OCI-LY1 (cell line): ENCODE measurements at regions not wholly inside any gene's neighbourhood (a gene's known extent, or its start where the extent isn't known, plus 50 kb on each side); places are given as distances from the start of the nearest gene placed in this dataset.

ENCODE experiments used
- H2AFZ ChIP-seq: fragments of 200-600 bp; sonication (generic), shearing (Covaris generic); 2 replicates; pipeline ENCODE4 v1.6.0; 2014; ENCODE audit warnings: antibody characterized with exemption, mild to moderate bottlenecking, low read length
- H3F3A ChIP-seq: fragments of 200-600 bp; sonication (generic), shearing (Covaris generic); 2 replicates; pipeline ENCODE4 v1.6.0; 2014; ENCODE audit warnings: mild to moderate bottlenecking, antibody characterized with exemption, low read length, moderate library complexity; ENCODE audit not compliant: insufficient read depth
- H3K27ac ChIP-seq: fragments of 200-600 bp; sonication (generic); 2 replicates; pipeline ENCODE4 v1.5.1; 2014; ENCODE audit warnings: low read length, mixed run types, mild to moderate bottlenecking, low read depth; ENCODE audit not compliant: poor library complexity, severe bottlenecking
- H3K27me3 ChIP-seq: fragments of 200-600 bp; sonication (generic); 2 replicates; pipeline ENCODE4 v1.6.0; 2014; ENCODE audit warnings: antibody characterized with exemption, mild to moderate bottlenecking, low read length, moderate library complexity; ENCODE audit not compliant: insufficient read depth
- H3K36me3 ChIP-seq: fragments of 200-600 bp; sonication (generic); 2 replicates; pipeline ENCODE4 v1.6.1; 2014; ENCODE audit warnings: mild to moderate bottlenecking, antibody characterized with exemption, low read length, moderate library complexity, mixed read lengths; ENCODE audit not compliant: insufficient read depth
- H3K4me1 ChIP-seq: fragments of 200-600 bp; sonication (generic); 2 replicates; pipeline ENCODE4 v1.5.1; 2014; ENCODE audit warnings: mild to moderate bottlenecking, low read length, moderate library complexity; ENCODE audit not compliant: insufficient read depth, severe bottlenecking
- H3K4me2 ChIP-seq: fragments of 200-600 bp; sonication (generic), shearing (Covaris generic); 2 replicates; pipeline ENCODE4 v1.6.1; 2014; ENCODE audit warnings: low read length
- H3K4me3 ChIP-seq: fragments of 200-600 bp; sonication (generic); 2 replicates; pipeline ENCODE4 v1.5.1; 2014; ENCODE audit warnings: low read length, low read depth, mild to moderate bottlenecking, mixed read lengths; ENCODE audit not compliant: poor library complexity, severe bottlenecking
- H3K79me2 ChIP-seq: fragments of 200-600 bp; shearing (Covaris generic); 2 replicates; pipeline ENCODE4 v1.6.1; 2016; ENCODE audit warnings: mixed run types, low read length, mixed read lengths; ENCODE audit not compliant: insufficient read depth
- H3K9ac ChIP-seq: fragments of 200-600 bp; sonication (generic), shearing (Covaris generic); 2 replicates; pipeline ENCODE4 v1.6.1; 2014; ENCODE audit warnings: mild to moderate bottlenecking, low read length, mixed read lengths
- H3K9me2 ChIP-seq: fragments of 200-600 bp; sonication (generic), shearing (Covaris generic); 2 replicates; pipeline ENCODE4 v1.6.1; 2014; ENCODE audit warnings: low read depth, mild to moderate bottlenecking, low read length, mixed read lengths
- H3K9me3 ChIP-seq: fragments of 200-600 bp; shearing (Covaris generic); 2 replicates; pipeline ENCODE4 v1.6.1; 2014; ENCODE audit warnings: low read length, mixed read lengths
- H4K20me1 ChIP-seq: fragments of 200-600 bp; sonication (generic), shearing (Covaris generic); 2 replicates; pipeline ENCODE4 v1.6.0; 2016; ENCODE audit warnings: mild to moderate bottlenecking, low read length; ENCODE audit not compliant: insufficient read depth
- EZH2 ChIP-seq: fragments of 200-600 bp; sonication (generic), shearing (Covaris generic); IDR thresholded peaks from 2 replicates; pipeline ENCODE4 v1.8.0; 2017; ENCODE audit warnings: borderline replicate concordance, mixed run types, mild to moderate bottlenecking, antibody characterized with exemption, low read length, moderate library complexity, mixed read lengths
- TF ChIP-seq, protein P1 (sequence below): fragments of 200-600 bp; sonication (generic), shearing (Covaris generic); IDR thresholded peaks from 2 replicates; pipeline ENCODE4 v1.5.1; 2017; ENCODE audit warnings: mild to moderate bottlenecking, antibody characterized with exemption, low read length, moderate library complexity, mixed read lengths

DNA sequence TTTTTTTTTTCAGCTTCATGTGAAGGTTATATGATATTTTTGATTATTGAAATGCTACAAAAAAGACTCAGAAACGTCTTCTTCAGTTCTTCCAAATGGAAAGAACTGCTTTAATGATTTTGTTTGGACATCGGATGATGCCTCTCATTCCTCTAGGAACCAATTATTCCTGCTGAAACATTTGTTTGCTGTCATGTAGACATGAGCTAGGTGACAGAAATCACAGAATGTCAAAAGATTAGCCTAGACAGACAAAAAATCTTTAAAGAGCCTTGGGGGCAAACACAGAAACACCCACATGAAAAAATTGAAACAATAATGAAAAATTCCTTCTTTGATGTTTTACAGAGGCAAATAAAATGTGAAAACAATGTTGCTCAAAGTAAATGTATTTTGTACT lies 244.2 kb upstream of the EDIL3 start:
- H3F3A ChIP-seq, result no peaks in the 10 kb centered on the region
- no peaks in the 10 kb centered on the region for H3K9me2 ChIP-seq
- H3K4me2 ChIP-seq, result no peak overlapping the region
- no peak overlapping the region for H2AFZ ChIP-seq
- no peaks in the 10 kb centered on the region for H3K36me3 ChIP-seq
- TF ChIP-seq EZH2, result no peak
- TF ChIP-seq, protein P1, sequence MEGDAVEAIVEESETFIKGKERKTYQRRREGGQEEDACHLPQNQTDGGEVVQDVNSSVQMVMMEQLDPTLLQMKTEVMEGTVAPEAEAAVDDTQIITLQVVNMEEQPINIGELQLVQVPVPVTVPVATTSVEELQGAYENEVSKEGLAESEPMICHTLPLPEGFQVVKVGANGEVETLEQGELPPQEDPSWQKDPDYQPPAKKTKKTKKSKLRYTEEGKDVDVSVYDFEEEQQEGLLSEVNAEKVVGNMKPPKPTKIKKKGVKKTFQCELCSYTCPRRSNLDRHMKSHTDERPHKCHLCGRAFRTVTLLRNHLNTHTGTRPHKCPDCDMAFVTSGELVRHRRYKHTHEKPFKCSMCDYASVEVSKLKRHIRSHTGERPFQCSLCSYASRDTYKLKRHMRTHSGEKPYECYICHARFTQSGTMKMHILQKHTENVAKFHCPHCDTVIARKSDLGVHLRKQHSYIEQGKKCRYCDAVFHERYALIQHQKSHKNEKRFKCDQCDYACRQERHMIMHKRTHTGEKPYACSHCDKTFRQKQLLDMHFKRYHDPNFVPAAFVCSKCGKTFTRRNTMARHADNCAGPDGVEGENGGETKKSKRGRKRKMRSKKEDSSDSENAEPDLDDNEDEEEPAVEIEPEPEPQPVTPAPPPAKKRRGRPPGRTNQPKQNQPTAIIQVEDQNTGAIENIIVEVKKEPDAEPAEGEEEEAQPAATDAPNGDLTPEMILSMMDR, result no peak
- H3K27ac ChIP-seq, result no peak overlapping the region
- H3K9me3 ChIP-seq, result no peaks in the 10 kb centered on the region
- no peaks in the 10 kb centered on the region for H3K27me3 ChIP-seq
- H4K20me1 ChIP-seq, result no peaks in the 10 kb centered on the region
- H3K4me3 ChIP-seq, result no peak overlapping the region
- no peaks in the 10 kb centered on the region for H3K79me2 ChIP-seq
- no peak overlapping the region for H3K9ac ChIP-seq
- H3K4me1 ChIP-seq, result no peaks in the 10 kb centered on the region

DNA sequence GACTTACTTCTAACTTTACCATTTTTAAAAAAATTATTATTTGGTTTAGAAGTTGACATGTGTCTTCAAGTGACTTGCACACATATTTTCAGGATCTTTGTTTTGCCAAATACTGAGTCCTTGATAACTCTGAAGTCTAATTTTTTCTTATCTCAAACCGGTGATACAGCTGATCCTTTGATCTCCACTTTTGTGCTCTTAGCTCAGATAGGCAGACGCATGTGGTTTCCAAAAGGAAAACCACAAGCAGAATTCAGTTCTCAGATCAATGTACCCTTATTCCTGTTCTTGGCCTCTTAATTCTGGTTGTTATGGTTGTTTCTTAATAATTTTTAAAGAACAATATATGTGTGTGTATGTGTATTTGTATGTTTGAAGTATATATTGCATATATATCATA lies 238.3 kb upstream of the EDIL3 start:
- Histone ChIP-seq H3K4me2 (no peak overlapping the region), H3F3A (no peaks in the 10 kb centered on the region)

DNA sequence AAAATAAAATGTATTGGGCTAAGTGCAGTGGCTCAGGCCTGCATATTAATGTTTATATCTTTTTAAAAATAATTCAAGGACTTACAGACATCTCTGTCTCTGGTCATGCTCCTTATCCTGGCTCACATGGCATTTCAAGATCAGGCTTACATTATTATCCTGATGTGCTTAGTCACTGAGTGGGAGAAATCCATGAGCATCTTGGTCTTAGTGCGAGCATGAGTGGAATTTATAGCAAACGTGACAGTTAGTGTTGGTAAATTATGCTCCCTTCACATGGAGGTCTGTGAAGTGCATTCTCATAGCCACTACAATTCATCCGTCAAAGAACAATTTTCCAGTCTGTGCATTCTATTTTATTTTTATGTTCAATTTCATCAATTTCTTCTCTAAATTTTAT lies 237.8 kb upstream of the EDIL3 start:
- Histone ChIP-seq H3K4me2 (no peak overlapping the region), H3K36me3 (no peaks in the 10 kb centered on the region), H3K9me2 (no peaks in the 10 kb centered on the region), H3K27ac (no peak overlapping the region), H3K4me3 (no peak overlapping the region), H3K79me2 (no peaks in the 10 kb centered on the region), H2AFZ (no peak overlapping the region), H4K20me1 (no peaks in the 10 kb centered on the region), H3K9ac (no peak overlapping the region), H3K4me1 (no peaks in the 10 kb centered on the region), H3K9me3 (no peaks in the 10 kb centered on the region), H3K27me3 (no peaks in the 10 kb centered on the region), H3F3A (no peaks in the 10 kb centered on the region)
- TF ChIP-seq EZH2, result no peak
- TF ChIP-seq, protein P1, result no peak

More for the DNA sequence above, 238.3 kb upstream of the EDIL3 start:
- H3K4me1 ChIP-seq, result no peaks in the 10 kb centered on the region
- no peaks in the 10 kb centered on the region for H3K79me2 ChIP-seq
- H3K27ac ChIP-seq, result no peak overlapping the region
- H3K36me3 ChIP-seq, result no peaks in the 10 kb centered on the region
- TF ChIP-seq, protein P1, result no peak
- TF ChIP-seq EZH2, result no peak
- no peak overlapping the region for H2AFZ ChIP-seq
- no peak overlapping the region for H3K9ac ChIP-seq
- H3K9me3 ChIP-seq, result no peaks in the 10 kb centered on the region
- no peaks in the 10 kb centered on the region for H4K20me1 ChIP-seq
- H3K4me3 ChIP-seq, result no peak overlapping the region
- H3K9me2 ChIP-seq, result no peaks in the 10 kb centered on the region
- no peaks in the 10 kb centered on the region for H3K27me3 ChIP-seq
